ACC112 (cell line): ENCODE measurements at regions not wholly inside any gene's neighbourhood (a gene's known extent, or its start where the extent isn't known, plus 50 kb on each side); places are given as distances from the start of the nearest gene placed in this dataset.

Experiments
- H2AFZ ChIP-seq: fragments of 200-600 bp; sonication (generic); one replicate; pipeline ENCODE4 v1.6.0; 2017; ENCODE audit warnings: antibody characterized with exemption, low read length; ENCODE audit not compliant: unreplicated experiment
- H3K27ac ChIP-seq: fragments of 200-600 bp; sonication (generic); 2 replicates; pipeline ENCODE4 v1.5.1; 2014; ENCODE audit warnings: low read depth, mild to moderate bottlenecking, antibody characterized with exemption, low read length, moderate library complexity
- H3K27me3 ChIP-seq: fragments of 200-600 bp; sonication (generic); 2 replicates; pipeline ENCODE4 v1.6.1; 2014; ENCODE audit warnings: mild to moderate bottlenecking, antibody characterized with exemption, low read length, moderate library complexity, mixed read lengths; ENCODE audit not compliant: insufficient read depth
- H3K36me3 ChIP-seq: fragments of 200-600 bp; sonication (generic); 2 replicates; pipeline ENCODE4 v1.6.1; 2016; ENCODE audit warnings: mild to moderate bottlenecking, antibody characterized with exemption, low read length, moderate library complexity, mixed read lengths; ENCODE audit not compliant: insufficient read depth
- H3K4me1 ChIP-seq: fragments of 200-600 bp; sonication (generic); one replicate; pipeline ENCODE4 v1.6.1; 2016; ENCODE audit warnings: low read length, mixed read lengths; ENCODE audit not compliant: insufficient read depth, unreplicated experiment, control insufficient read depth
- H3K4me3 ChIP-seq: fragments of 200-600 bp; sonication (generic); 2 replicates; pipeline ENCODE4 v1.5.1; 2014; ENCODE audit warnings: mild to moderate bottlenecking, low read depth, low read length
- H3K79me2 ChIP-seq: fragments of 200-600 bp; sonication (generic); one replicate; pipeline ENCODE4 v1.6.0; 2016; ENCODE audit warnings: low read length; ENCODE audit not compliant: control insufficient read depth, unreplicated experiment, insufficient read depth

DNA sequence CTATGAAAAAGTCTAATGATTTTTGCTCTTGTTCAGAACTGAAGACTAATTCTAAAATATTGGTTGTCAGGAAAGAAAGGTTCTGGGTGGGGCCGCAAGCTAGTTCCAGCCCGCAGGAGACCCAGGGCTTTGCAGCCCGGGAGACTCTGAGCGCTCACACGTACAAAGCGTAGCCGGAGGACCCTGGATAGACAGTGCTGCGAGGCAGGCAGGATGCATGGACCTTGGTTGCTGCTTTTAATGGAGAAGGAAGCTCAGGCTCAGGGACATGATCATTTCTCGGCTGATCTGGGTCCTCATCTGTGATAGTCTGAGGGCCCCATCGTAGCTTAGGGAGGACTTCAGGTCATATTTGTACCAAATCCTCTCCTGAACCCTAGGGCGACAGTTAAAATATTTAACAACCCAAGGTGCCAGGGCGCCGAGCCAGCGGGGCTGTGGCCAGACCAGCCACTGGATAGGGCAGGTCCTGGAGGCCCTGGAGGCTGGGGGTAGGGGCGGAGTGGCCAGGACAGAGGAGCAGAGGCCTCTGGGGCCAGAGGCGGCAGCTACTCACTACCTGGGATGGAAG is 70.1 kb upstream of the UNC5A start:
- no peak overlapping the region for H2AFZ ChIP-seq
- H3K27me3 ChIP-seq, result peaks cover 100% of the 10 kb centered on the region
- no peaks in the 10 kb centered on the region for H3K79me2 ChIP-seq
- no peak overlapping the region for H3K4me3 ChIP-seq
- no peak overlapping the region for H3K27ac ChIP-seq
- no peaks in the 10 kb centered on the region for H3K4me1 ChIP-seq
- no peaks in the 10 kb centered on the region for H3K36me3 ChIP-seq

DNA sequence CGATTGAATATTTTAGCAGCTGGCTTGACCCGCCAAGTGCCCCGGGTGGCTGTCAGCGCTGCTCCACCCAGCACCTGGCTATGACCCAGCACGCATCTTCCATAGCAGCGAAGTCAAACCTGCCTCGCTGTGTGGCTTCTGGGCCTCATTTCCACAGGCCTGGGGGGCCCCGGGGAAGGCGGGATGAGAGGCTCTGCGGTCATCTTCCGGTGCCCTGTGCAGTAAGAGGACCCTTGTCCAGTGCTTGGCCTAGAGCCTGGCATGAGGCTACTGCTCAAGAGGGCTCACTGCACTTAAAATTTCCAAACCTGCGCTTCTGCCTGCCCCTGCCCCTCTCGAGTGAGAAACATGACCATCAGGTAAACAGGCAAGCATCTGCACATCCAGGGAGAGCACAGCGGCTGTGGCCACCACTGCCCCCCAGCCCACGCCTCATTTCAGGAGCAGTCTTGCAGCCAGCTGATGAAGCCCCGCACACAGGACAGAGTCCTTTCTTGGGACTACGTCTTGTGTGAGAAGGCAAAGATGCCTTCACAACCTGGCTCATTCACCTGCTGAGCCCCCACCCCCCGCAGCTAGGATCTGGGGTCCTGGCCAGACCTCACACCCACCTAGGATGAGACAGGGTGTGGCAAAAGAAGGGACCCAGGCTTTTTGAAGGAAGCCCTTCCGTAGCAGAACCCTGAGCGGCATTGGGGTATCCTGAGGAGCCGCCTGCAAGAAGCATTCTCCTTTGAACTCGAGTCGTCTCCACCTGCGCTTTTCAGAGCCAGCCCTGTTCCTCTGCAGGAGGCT is 69.5 kb upstream of the UNC5A start:
- no peaks in the 10 kb centered on the region for H3K36me3 ChIP-seq
- H3K4me3 ChIP-seq, result no peak overlapping the region
- no peak overlapping the region for H2AFZ ChIP-seq
- no peaks in the 10 kb centered on the region for H3K79me2 ChIP-seq
- no peaks in the 10 kb centered on the region for H3K4me1 ChIP-seq
- H3K27ac ChIP-seq, result no peak overlapping the region
- H3K27me3 ChIP-seq, result peaks cover 98% of the 10 kb centered on the region

DNA sequence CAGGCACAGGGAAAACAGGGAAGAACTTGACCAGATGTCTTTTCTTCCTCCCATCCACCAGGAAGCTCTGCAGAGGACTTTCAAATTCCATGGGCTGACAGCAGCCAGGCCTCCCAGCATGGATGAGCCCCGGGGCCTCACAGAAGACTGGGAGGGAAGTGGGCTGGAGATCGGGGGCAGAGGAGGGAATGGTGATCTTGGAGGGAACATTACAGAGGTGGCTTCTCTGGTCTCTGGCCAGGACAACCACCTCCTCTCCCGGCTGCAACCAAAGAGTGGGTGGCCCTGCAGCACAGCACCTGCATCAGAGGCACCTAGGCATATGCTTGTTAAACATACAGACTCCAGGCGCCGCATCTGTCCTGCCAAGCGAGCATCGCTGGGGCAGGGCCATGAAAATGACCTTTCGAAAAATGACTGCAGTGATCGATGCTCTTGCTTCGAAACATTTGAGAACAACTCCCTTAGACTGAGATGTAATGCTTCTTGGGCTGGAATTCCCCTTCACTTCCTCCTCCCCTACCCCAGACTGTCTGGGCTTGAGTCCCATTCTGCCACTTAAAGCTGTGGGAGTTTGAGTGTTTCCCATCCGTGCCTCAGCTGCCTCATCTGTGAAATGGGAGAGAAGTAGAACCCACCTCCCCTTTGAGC is 68.7 kb upstream of the UNC5A start:
- peaks cover 97% of the 10 kb centered on the region for H3K27me3 ChIP-seq
- H3K36me3 ChIP-seq, result no peaks in the 10 kb centered on the region
- no peak overlapping the region for H2AFZ ChIP-seq
- no peaks in the 10 kb centered on the region for H3K79me2 ChIP-seq
- no peak overlapping the region for H3K27ac ChIP-seq
- no peak overlapping the region for H3K4me3 ChIP-seq
- H3K4me1 ChIP-seq, result no peaks in the 10 kb centered on the region

DNA sequence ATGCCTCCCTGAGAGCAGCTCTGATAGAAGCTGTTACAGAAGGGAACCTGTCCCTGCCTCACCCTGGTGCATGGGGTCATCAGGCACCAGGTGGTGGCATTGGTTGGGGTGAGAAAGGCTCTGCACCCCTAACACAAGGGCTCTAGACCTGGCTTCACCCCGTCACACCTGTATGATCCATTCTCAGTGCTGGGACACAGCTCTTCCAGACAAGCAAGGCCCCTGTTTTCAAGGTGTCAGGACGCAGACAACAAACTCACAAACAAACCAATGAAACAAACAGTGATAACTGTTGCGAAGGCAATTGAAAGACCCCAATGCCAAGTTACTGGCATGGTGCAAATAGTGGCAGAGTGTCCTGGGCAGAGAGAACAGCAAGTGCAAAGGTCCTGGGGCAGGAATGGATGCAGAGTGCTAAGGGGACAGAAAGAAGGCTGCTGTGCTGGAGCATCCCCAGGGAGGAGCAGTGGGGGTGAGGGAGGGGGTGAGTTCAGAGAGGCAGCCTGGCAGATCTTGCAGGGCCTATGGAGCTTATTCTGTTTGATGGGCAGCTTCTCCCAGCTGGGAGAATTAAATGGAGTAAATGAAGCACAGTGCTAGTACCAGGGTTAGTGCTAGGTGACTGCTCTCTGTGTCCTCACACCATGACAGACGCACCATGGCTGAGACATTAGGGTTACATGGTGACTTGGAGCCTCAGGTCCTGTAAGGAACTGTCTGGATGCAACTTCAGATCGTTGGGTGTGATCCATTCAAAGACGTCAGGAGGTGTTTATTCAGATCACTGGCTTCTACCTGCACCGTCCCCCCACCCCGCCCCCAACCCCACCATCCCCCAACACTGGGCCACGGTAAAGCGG is 67.9 kb upstream of the UNC5A start:
- Histone ChIP-seq H2AFZ (no peak overlapping the region), H3K36me3 (no peaks in the 10 kb centered on the region), H3K27me3 (peaks cover 96% of the 10 kb centered on the region), H3K4me1 (no peaks in the 10 kb centered on the region), H3K79me2 (no peaks in the 10 kb centered on the region), H3K27ac (no peak overlapping the region), H3K4me3 (no peak overlapping the region)

DNA sequence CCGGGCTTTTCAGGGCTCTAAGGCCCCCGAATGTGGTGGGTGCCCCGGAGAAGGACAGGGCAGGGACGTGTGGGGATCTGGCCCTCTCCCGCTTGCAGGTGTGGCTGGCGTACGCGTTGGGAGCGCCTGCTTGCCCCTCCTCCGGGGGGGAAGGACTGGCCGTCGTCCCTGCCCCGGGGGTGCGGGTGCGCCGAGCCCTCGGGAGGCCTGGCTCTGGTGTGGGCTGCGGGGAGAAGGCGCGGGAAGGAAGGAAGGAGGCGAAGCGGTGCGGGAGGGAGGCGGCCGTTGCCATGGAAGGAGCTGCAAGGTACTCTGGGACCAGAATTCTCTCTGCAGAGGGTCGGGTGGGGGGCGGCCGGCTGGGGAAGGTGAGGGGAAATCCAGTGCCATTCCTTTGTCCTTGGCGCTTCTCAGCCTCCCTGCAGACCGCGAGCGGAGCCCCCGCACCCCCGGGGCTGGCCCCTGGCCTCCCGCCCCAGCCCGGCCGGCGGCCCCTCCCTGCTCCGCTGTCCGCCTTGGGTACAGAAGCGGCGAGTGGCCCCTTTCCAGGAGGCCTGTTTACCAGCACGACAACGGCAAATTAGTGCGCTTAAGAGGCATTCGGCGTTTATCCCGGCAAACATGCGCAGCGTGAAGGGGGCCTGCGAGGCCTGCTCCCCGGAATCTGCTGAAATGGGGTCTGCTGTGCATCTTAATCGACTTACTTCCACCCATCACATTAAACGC is 67.1 kb upstream of the UNC5A start:
- Histone ChIP-seq H3K27ac (no peak overlapping the region), H3K4me1 (no peaks in the 10 kb centered on the region), H3K36me3 (no peaks in the 10 kb centered on the region), H3K79me2 (no peaks in the 10 kb centered on the region), H2AFZ (peak overlapping the region; percentile 37), H3K4me3 (peak overlapping the region; percentile 59), H3K27me3 (peaks cover 96% of the 10 kb centered on the region)

DNA sequence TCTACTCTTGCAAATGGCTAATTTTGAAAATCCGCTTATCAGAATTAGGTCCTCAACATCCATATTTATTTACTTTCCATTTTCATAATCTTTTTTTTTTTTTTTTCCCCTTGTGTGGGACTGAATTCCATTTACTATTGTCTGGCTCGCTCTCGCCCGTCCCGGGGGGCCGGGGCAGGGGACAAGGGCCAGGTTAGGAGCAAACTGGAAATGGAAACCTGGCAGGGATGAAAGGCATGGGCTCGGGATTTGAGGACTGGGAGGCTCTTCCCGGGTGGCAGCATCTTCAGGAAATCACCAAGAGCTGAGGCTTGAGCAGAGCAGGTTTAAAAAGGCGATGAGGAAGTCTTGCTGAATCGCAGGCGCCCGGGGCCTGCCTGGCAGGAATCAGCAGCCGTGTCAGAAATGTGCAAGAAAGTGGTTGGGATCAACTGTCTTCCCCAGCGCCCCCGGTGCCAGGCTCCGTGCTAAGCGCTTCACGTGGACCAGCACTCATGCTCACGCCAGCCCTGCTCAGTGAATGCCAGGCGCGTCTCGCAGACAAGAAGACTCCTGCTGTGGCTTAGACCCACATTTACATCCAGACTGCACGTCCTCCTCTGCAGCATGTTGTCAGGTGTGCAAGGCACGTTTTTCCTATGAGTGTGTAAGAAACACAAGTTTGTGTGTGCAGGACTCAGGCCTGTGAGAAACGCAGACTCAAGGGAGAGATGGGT is 66.3 kb upstream of the UNC5A start:
- Histone ChIP-seq H3K4me3 (peak overlapping the region; percentile 59), H3K79me2 (no peaks in the 10 kb centered on the region), H2AFZ (peak overlapping the region; percentile 37), H3K36me3 (no peaks in the 10 kb centered on the region), H3K27me3 (peaks cover 94% of the 10 kb centered on the region), H3K27ac (no peak overlapping the region), H3K4me1 (no peaks in the 10 kb centered on the region)

DNA sequence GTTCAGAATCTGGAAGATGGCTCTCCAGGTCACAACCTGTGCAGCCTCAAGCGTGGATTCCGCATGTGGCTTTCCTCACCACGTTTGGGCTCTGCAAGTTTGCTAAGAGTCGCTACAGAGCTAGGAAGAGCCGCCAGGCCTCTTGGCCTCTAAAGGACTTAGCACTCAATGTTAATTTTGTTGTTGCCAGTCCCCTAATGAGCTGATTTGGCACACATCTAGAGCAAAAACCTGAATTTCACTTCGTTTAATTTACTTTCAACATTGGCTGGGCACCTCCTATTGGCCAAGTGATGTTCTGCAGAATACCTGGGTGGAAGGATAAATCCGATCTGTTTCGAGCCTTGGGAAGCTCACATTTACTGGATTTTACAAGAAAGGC is 65.8 kb upstream of the UNC5A start:
- Histone ChIP-seq H2AFZ (no peak overlapping the region), H3K27me3 (peaks cover 94% of the 10 kb centered on the region), H3K4me3 (no peak overlapping the region), H3K36me3 (no peaks in the 10 kb centered on the region), H3K79me2 (no peaks in the 10 kb centered on the region), H3K27ac (no peak overlapping the region), H3K4me1 (no peaks in the 10 kb centered on the region)

DNA sequence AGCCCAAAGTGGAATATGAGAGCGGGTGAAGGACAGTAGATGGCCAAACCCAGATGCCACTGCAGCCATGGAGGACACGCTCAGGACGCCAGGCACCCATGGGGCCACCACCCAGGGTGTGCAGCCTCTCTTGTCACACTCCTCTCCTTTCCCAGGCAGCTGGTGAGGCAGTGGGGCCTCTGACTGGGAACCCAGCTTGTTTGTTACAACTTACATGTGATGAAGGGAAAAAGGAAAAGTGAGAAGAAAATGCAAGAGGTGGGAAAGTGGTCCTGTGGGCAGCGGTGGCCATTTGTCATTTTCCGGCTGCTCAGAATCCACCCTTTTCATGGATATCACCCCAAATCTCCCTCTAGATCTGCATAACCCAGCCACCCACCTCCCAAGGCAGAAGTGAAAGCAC is 62.7 kb upstream of the UNC5A start:
- peaks cover 94% of the 10 kb centered on the region for H3K27me3 ChIP-seq
- no peaks in the 10 kb centered on the region for H3K36me3 ChIP-seq
- H3K4me3 ChIP-seq, result no peak overlapping the region
- no peak overlapping the region for H2AFZ ChIP-seq
- no peaks in the 10 kb centered on the region for H3K79me2 ChIP-seq
- H3K4me1 ChIP-seq, result no peaks in the 10 kb centered on the region
- no peak overlapping the region for H3K27ac ChIP-seq

DNA sequence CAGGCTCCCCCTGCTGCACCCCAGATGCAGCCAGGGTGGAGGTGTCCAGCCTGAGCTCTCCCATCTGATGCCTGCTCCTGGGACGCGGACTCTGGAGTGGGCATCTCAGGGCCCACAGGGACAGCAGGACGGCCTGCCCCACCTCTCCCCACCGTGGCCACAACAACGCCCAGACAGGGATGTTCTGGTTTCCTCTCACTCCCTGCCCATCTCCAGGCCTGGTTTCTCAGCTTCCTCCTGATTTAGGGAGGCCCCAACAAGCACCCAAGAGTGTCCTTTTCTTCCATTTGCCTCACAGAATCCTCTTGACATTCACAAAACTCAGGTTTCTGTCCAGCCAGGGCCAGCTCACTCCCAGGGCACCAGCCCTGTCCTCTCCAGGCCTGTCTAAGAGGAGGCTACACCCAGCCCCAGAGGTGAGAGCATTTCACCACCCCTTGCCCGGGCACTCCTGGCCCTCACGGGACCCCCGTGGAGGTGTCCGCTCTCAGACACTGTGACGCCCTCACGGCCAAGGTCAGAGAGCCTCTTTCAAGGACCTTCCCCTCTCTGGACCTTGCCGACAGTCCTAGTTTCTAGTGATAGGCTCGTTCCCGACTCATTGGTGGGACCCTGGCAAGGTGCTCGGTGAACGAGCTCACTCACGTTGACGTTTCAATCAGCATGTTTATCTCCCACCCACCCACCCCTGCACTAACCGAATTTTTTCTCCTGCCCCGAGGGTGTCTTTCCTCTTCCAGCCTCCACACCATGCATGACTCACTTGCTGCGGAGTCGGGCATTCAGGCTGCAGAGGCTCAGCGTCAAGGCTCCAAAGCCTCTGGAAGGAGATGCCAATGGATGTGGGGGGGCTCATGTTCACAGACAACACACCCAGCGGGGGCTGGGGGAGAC is 62.0 kb upstream of the UNC5A start:
- Histone ChIP-seq H3K79me2 (no peaks in the 10 kb centered on the region), H3K36me3 (no peaks in the 10 kb centered on the region), H2AFZ (no peak overlapping the region), H3K27ac (no peak overlapping the region), H3K27me3 (peaks cover 94% of the 10 kb centered on the region), H3K4me1 (no peaks in the 10 kb centered on the region), H3K4me3 (no peak overlapping the region)
